HFFc6 (cell line): ENCODE measurements at regions not wholly inside any gene's neighbourhood (a gene's known extent, or its start where the extent isn't known, plus 50 kb on each side); places are given as distances from the start of the nearest gene placed in this dataset.

Experiments
- DNase-seq: peaks from one replicate; pipeline ENCODE4 v3.0.0-alpha.2; 2018
- H3K27ac Mint-ChIP-seq: 2 replicates; pipeline ENCODE4 v1.8.0; 2020; ENCODE audit warnings: mild to moderate bottlenecking, mixed read lengths
- H3K27me3 Mint-ChIP-seq: 2 replicates; pipeline ENCODE4 v1.8.0; 2021; ENCODE audit warnings: mild to moderate bottlenecking, moderate library complexity, mixed read lengths; ENCODE audit not compliant: insufficient read depth
- H3K36me3 Mint-ChIP-seq: 2 replicates; pipeline ENCODE4 v1.8.0; 2021; ENCODE audit warnings: low read depth, mixed read lengths
- H3K4me1 Mint-ChIP-seq: 2 replicates; pipeline ENCODE4 v1.8.0; 2020; ENCODE audit warnings: low read depth, mixed read lengths
- H3K4me3 Mint-ChIP-seq: 2 replicates; pipeline ENCODE4 v1.8.0; 2020; ENCODE audit warnings: mild to moderate bottlenecking, moderate library complexity, mixed read lengths
- H3K9me3 Mint-ChIP-seq: 2 replicates; pipeline ENCODE4 v1.8.0; 2020; ENCODE audit warnings: mild to moderate bottlenecking, mixed read lengths
- TF ChIP-seq, protein P1 (sequence below): fragments of 200-600 bp; sonication (generic); IDR thresholded peaks from 2 replicates; pipeline ENCODE4 v1.5.0; 2021; ENCODE audit warnings: antibody characterized with exemption, mild to moderate bottlenecking

GRCh38 chr10:78176320-78177317, 143.0 kb downstream of the RPS24 start:
- H3K27me3 Mint-ChIP-seq = peaks cover 18% of the 10 kb centered on the region
- TF ChIP-seq, protein P1, sequence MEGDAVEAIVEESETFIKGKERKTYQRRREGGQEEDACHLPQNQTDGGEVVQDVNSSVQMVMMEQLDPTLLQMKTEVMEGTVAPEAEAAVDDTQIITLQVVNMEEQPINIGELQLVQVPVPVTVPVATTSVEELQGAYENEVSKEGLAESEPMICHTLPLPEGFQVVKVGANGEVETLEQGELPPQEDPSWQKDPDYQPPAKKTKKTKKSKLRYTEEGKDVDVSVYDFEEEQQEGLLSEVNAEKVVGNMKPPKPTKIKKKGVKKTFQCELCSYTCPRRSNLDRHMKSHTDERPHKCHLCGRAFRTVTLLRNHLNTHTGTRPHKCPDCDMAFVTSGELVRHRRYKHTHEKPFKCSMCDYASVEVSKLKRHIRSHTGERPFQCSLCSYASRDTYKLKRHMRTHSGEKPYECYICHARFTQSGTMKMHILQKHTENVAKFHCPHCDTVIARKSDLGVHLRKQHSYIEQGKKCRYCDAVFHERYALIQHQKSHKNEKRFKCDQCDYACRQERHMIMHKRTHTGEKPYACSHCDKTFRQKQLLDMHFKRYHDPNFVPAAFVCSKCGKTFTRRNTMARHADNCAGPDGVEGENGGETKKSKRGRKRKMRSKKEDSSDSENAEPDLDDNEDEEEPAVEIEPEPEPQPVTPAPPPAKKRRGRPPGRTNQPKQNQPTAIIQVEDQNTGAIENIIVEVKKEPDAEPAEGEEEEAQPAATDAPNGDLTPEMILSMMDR = no peak
- no peaks in the 10 kb centered on the region for H3K36me3 Mint-ChIP-seq
- H3K4me3 Mint-ChIP-seq = no peak overlapping the region
- H3K4me1 Mint-ChIP-seq = 0 out of 2 replicates have a peak, but pooled peaks cover 5% of the 10 kb centered on the region
- no peak overlapping the region for H3K27ac Mint-ChIP-seq
- DNase-seq = no peak
- H3K9me3 Mint-ChIP-seq = no peaks in the 10 kb centered on the region

GRCh38 chr10:78177491-78178185, 144.0 kb downstream of the RPS24 start:
- no peaks in the 10 kb centered on the region for H3K9me3 Mint-ChIP-seq
- H3K27ac Mint-ChIP-seq = no peak overlapping the region
- H3K4me3 Mint-ChIP-seq = no peak overlapping the region
- no peaks in the 10 kb centered on the region for H3K36me3 Mint-ChIP-seq
- H3K4me1 Mint-ChIP-seq = 0 out of 2 replicates have a peak, but pooled peaks cover 5% of the 10 kb centered on the region
- no peak for DNase-seq
- H3K27me3 Mint-ChIP-seq = peaks cover 18% of the 10 kb centered on the region
- TF ChIP-seq, protein P1 = no peak

GRCh38 chr10:78178397-78178796, 144.7 kb downstream of the RPS24 start:
- Mint-ChIP-seq H3K4me1 (0 out of 2 replicates have a peak, but pooled peaks cover 2% of the 10 kb centered on the region), H3K27ac (no peak overlapping the region), H3K27me3 (peaks cover 18% of the 10 kb centered on the region), H3K4me3 (no peak overlapping the region), H3K36me3 (no peaks in the 10 kb centered on the region), H3K9me3 (no peaks in the 10 kb centered on the region)
- TF ChIP-seq, protein P1 = no peak
- no peak for DNase-seq

DNA sequence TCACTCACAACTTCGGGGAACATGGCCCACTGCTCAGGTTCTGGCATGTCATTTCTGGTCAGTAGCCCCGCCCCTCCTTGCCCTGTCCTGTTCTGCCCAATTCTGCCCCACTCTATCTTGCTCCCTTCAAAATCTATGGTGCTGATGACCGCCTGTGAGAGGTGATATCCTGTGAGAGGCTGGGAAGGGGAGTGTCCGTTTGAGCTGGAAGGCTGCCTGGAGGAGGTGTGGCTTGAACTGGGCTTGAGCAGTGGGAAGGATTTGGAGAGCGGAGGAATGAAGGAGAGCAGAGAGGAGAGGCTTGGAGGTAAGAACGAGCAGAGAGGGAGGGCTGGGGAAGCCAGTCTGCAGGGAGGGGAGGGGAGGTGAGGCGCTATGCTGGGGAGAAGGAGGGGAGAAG, 145.3 kb downstream of the RPS24 start:
- Mint-ChIP-seq H3K27me3 (peaks cover 18% of the 10 kb centered on the region), H3K9me3 (no peaks in the 10 kb centered on the region), H3K4me3 (no peak overlapping the region), H3K36me3 (no peaks in the 10 kb centered on the region), H3K4me1 (no peaks in the 10 kb centered on the region), H3K27ac (no peak overlapping the region)
- DNase-seq = no peak
- TF ChIP-seq, protein P1 = no peak

GRCh38 chr10:78179886-78180705, 146.4 kb downstream of the RPS24 start:
- Mint-ChIP-seq H3K36me3 (no peaks in the 10 kb centered on the region), H3K27ac (no peak overlapping the region), H3K4me1 (peaks cover under 1% of the 10 kb centered on the region; the same call in 1 of the 2 replicates), H3K27me3 (peaks cover 18% of the 10 kb centered on the region), H3K4me3 (no peak overlapping the region), H3K9me3 (no peaks in the 10 kb centered on the region)
- no peak for DNase-seq
- TF ChIP-seq, protein P1 = no peak
